GM18867 (cell line): ENCODE measurements at regions not wholly inside any gene's neighbourhood (a gene's known extent, or its start where the extent isn't known, plus 50 kb on each side); places are given as distances from the start of the nearest gene placed in this dataset.
"Not testable (repeated sequence)": the region's sequence is repeated elsewhere in the genome, so short reads cannot be mapped to it uniquely, and the experiment has no call there.

Source experiments
- ATAC-seq: cut with Tn5 transposase; IDR thresholded peaks from one replicate; pipeline ENCODE4 v1.9.1; 2021; ENCODE audit warnings: mild to moderate bottlenecking, moderate library complexity; ENCODE audit not compliant: unreplicated experiment

GRCh38 chr2:192560326-192560725 is 365.6 kb upstream of the TMEFF2 start:
- ATAC-seq: no peak

- no peak for ATAC-seq
These were observed 364.9 kb upstream of the TMEFF2 start for GRCh38 chr2:192559587-192559986.

- ATAC-seq: no peak
These were observed 363.9 kb upstream of the TMEFF2 start for GRCh38 chr2:192558637-192559036.

DNA sequence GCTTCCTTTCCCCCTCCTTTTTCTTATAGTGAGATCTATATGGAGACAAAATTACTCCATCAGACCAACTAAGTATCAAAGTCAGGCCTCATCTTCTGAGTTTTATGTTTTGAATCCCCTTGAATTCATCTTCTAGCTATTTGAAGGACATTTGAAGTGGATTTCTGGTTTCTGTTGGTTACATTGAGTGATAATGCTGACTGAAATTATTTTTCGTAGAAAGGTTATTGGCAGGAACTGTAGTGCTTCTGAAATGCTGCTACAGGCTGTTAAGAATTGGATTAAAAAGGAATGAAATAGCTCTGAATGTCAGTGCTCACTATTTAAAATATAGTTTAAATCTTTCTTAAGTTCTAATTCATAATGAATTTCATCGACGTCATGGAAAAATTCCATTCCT is 361.0 kb upstream of the TMEFF2 start:
- no peak for ATAC-seq

DNA sequence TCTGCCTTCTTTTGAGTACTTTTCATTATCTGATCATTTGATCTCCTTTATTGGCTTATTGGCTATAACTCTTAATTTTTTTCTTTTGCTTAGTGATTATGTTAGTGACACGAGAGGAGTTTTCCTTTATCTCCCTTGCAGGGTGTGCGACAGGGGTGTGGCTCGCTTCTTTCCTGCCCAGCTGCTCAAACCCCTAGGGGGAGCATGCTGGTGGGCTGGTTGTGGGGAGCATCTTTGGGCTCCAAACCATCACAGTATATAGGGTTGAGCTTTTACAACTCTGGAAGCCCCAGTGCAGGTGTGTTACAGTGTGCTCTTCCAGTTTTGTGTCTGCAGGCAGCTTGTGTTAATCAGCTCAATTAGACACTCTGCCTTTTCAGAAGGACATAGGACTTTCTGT is 357.0 kb upstream of the TMEFF2 start:
- ATAC-seq: no peak

DNA sequence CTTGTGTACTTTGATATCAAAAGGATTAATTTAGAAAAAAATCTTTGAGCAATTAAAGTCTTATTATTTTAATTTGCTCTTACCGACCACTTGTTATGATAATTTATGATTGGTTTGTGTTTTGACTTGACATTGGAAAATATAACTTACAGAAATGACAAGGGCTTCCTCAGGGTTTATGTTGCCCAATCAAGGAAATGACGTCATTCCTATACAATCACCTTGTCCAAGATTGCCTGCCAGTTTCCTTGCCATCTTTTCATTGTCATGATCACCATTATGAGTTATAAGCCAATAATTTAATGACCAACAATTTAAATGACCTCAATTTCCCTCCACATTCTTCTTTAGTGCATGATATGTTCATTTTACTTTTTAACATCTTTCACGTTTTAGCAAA is 351.8 kb upstream of the TMEFF2 start:
- no peak for ATAC-seq

DNA sequence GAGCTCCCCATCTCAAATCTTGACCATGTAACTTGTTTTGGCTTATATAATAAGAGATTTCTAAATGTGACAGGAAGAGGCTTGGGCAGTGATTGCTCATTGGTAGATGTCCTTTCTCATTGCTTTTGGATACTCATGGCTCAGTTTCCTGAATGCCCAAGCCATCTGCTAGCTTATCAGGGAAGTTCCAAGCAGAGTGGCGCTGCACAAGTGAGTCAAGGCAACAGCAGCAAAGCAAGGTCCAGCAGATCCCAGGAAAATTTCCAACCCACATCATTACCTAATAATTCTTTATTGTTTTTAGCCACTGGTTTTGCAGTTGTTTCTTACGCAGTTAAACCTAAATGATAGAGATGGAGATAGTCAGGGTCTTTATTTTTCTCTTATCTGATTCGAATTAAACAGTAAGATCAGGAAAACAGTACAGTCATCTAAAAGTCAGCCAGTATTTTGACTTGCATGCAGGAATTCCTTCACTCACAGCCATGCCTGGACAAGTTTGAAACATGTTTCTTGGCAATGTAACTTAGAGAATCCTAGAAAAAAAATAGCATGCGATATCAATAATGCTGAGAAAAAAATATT is 349.7 kb upstream of the TMEFF2 start:
- ATAC-seq: no peak

GRCh38 chr2:192542148-192543066 is 347.7 kb upstream of the TMEFF2 start:
- ATAC-seq: not testable (repeated sequence)

GRCh38 chr2:192539306-192539705 is 344.6 kb upstream of the TMEFF2 start:
- ATAC-seq: no peak

- ATAC-seq: no peak
These were observed 342.3 kb upstream of the TMEFF2 start for GRCh38 chr2:192536922-192537624.

DNA sequence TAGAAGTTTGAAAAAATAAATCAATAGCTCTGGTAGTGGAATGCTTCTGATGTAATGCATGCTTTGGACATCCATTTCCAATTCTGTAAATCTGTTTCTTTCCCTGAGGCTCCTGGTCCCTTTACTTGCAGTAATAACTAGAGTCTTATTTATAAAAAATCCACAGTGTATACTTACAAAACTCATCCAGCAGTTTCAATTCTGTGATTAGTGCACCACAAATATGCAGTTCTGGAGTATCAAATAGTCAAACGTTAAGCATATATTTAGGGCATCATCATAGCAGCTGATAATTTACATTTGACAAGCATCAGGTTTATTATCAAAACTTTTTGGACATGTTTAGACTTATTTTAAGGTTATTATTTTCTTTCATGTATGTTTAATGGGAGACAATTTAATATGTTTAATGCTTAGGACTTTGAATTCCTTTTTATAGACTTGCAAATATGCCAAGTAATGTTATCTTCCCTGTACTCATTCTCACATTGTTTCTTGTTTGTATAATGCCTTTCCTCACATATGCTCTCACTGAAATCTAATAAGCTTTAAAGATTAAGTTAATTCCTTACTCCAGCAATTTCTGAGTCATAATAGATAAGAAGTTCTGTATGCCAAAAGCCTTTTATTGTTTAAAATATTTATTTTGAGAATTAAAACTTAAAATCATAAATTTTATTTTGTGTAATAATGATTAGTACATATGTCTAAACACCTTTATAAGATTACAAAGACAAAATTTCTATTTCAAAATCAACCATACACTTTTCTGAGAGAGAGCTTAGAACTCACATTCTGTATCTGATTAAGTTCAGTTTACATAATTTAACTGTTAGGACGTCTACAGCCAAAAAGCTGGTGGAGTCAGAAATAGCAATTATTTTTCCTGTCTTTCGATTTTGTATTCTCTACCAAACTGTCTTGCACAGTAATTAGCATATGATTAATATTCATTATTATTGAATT is 341.5 kb upstream of the TMEFF2 start:
- no peak for ATAC-seq

- ATAC-seq: no peak
These were observed 339.3 kb upstream of the TMEFF2 start for GRCh38 chr2:192534072-192534471.

DNA sequence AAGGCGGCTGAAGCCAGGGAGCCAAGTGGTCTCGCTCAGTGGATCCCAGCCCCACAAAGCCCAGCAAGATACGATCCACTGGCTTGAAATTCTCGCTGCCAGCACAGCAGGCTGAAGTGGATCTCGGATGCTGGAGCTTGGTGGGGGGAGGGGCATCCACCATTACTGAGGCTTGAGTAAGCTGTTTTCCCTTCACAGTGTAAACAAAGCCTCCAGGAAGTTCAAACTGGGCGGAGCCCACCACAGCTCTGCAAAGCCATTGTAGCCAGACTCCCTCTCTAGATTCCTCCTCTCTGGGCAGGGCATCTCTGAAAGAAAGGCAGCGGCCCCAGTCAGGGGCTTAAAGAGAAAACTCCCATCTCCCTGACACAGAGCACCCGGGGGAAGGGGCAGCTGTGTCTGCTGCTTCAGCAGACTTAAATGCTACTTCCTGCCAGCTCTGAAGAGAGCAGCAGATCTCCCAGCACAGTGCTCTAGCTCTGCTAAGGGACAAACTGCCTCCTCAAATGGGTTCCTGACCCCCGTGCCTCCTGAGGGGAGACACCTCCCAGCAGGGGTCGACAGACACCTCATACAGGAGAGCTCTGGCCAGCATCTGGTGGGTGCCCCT is 330.0 kb upstream of the TMEFF2 start:
- ATAC-seq: not testable (repeated sequence)

DNA sequence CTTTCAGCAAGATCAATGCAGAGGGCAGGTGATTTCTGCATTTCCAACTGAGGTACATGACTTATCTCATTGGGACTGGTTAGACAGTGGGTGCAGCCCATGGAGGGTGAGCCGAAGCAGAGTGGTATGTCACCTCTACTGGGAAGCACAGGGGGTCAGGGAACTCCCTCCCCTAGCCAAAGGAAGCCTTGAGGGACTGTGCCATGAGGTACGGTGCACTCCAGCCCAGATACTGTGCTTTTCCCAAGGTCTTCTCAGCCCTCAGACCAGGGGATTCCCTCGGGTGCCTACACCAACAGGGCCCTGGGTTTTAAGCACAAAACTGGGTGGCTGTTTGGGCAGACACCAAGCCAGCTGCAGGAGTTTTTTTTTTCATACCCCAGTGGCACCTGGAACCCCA is 329.5 kb upstream of the TMEFF2 start:
- not testable (repeated sequence) for ATAC-seq

DNA sequence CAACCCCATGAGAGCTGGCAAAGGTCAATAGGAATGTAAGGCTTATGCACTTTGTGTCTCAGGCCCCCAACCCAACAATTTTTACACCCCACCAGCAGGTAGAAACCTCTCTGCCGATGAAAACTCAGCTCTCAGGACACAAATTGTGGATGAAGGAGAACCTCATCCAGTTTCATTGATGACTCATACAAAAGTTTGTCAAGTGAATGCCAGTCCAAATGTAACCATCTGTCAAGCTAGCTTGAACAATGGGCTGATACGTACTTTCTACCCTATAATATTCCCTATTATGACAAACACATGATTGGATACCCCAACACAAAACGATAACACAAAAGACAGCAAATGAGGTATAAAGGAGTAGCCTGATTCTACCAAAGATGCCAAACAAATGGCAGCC is 321.2 kb upstream of the TMEFF2 start:
- ATAC-seq: no peak

- no peak for ATAC-seq
These were observed 318.8 kb upstream of the TMEFF2 start for GRCh38 chr2:192513575-192513974.

GRCh38 chr2:192507836-192508450 is 313.2 kb upstream of the TMEFF2 start:
- not testable (repeated sequence) for ATAC-seq

DNA sequence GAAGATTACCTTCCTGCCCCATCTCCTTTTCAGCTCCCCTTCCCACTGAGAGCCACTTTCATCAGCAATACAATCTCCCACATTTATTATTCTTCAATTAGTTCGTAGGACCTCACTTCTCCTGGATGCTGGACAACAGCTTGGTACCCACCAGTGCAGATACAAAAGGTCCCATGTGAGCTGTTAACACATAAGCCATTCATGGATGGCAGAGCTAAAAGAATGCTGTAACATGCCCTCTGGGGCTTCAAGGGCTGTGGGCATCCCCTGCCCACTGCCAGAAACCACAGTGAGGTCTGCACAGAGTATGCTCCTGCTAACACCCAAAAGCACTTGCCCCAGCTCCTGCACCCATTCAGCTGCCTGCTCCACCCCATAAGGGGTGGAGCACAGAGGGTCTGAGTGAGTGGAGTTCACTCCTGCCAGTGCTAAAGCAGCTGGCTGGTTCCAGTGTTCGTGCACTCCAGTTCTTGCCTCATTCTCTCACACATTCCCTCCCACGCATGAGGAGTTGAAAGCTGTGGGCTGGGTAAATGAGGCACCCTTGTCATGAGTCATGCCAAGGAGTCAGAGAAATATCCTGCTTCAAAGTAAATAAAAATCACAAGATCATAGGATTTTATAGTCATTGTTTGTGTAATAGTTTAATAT is 305.9 kb upstream of the TMEFF2 start:
- peak; percentile 85 for ATAC-seq

DNA sequence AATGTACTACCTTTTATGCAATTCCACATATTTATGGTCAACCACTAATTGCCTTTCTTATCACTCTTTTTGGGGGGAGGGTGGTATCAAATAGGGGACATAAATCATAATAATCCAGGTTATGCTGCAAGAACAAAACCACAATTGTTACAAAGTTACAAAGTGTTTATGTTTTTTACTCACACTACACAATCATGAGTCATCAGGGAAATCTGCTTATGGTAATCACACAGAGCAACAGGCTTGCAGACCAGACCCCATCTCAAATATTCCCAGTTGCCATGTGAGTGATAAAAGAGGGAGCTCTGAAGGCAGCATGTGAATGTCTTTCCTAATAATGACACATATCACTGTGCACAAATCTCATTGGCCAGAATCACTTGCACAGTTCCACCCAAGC is 304.7 kb upstream of the TMEFF2 start:
- ATAC-seq: no peak
